Neural cell (in vitro differentiated cells): ENCODE measurements at regions not wholly inside any gene's neighbourhood (a gene's known extent, or its start where the extent isn't known, plus 50 kb on each side); places are given as distances from the start of the nearest gene placed in this dataset.

Experiments used
- H2AFZ ChIP-seq: fragments of 200-600, 300-800 bp; sonication (generic), shearing (Covaris generic); 2 replicates; pipeline ENCODE4 v1.6.0; 2014; ENCODE audit warnings: low read depth, mild to moderate bottlenecking, antibody characterized with exemption, low read length, moderate library complexity
- H3F3A ChIP-seq: fragments of 200-600 bp; shearing (Covaris generic); 2 replicates; pipeline ENCODE4 v1.6.1; 2016; ENCODE audit warnings: mild to moderate bottlenecking, moderate library complexity, mixed read lengths, antibody characterized with exemption, low read length; ENCODE audit not compliant: insufficient read depth, poor library complexity, severe bottlenecking
- H3K27ac ChIP-seq: fragments of 200-600, 300-800 bp; sonication (generic), shearing (Covaris generic); 2 replicates; pipeline ENCODE4 v1.5.1; 2014; ENCODE audit warnings: mild to moderate bottlenecking, low read length, moderate library complexity
- H3K27me3 ChIP-seq: fragments of 300-800, 200-600 bp; sonication (generic), shearing (Covaris generic); 2 replicates; pipeline ENCODE4 v1.6.0; 2014; ENCODE audit warnings: mild to moderate bottlenecking, low read depth, low read length, moderate library complexity; ENCODE audit not compliant: insufficient read depth
- H3K36me3 ChIP-seq: fragments of 300-800, 200-600 bp; sonication (generic), shearing (Covaris generic); 2 replicates; pipeline ENCODE4 v1.5.1; 2014; ENCODE audit warnings: mild to moderate bottlenecking, antibody characterized with exemption, low read length, moderate library complexity; ENCODE audit not compliant: insufficient read depth
- H3K4me2 ChIP-seq: fragments of 300-800, 200-600 bp; sonication (generic), shearing (Covaris generic); 2 replicates; pipeline ENCODE4 v1.6.0; 2014; ENCODE audit warnings: mild to moderate bottlenecking, low read length
- H3K4me3 ChIP-seq: fragments of 300-800, 200-600 bp; sonication (generic), shearing (Covaris generic); 2 replicates; pipeline ENCODE4 v1.5.1; 2014; ENCODE audit warnings: mild to moderate bottlenecking, low read length, moderate library complexity
- H3K79me2 ChIP-seq: fragments of 200-600 bp; shearing (Covaris generic); replicated peaks from 2 replicates; pipeline ENCODE4 v1.6.0; 2014; ENCODE audit warnings: mild to moderate bottlenecking, low read length, moderate library complexity; ENCODE audit not compliant: insufficient read depth
- H3K9ac ChIP-seq: fragments of 300-800, 200-600 bp; sonication (generic), shearing (Covaris generic); 2 replicates; pipeline ENCODE4 v1.6.1; 2016; ENCODE audit warnings: mild to moderate bottlenecking, low read length, mixed read lengths
- H3K9me2 ChIP-seq: fragments of 200-600 bp; shearing (Covaris generic); 2 replicates; pipeline ENCODE4 v1.6.1; 2016; ENCODE audit warnings: mild to moderate bottlenecking, low read length, mixed read lengths; ENCODE audit not compliant: insufficient read depth
- H3K9me3 ChIP-seq: fragments of 200-600, 300-800 bp; sonication (generic), shearing (Covaris generic); 2 replicates; pipeline ENCODE4 v1.6.1; 2016; ENCODE audit warnings: mild to moderate bottlenecking, mixed run types, low read length, moderate library complexity, mixed read lengths
- H4K20me1 ChIP-seq: fragments of 200-600 bp; shearing (Covaris generic); 2 replicates; pipeline ENCODE4 v1.6.1; 2016; ENCODE audit warnings: mild to moderate bottlenecking, mixed run types; ENCODE audit not compliant: insufficient read depth
- EP300 ChIP-seq: fragments of 450-650 bp; conservative IDR thresholded peaks from 2 replicates; pipeline ENCODE4 v1.6.1; 2014; ENCODE audit warnings: antibody characterized with exemption, mild to moderate bottlenecking, moderate library complexity; ENCODE audit not compliant: poor library complexity, severe bottlenecking
- EZH2 ChIP-seq: fragments of 200-600, 300-800 bp; shearing (Covaris generic), sonication (generic); IDR thresholded peaks from 2 replicates; pipeline ENCODE4 v1.6.1; 2014; ENCODE audit warnings: antibody characterized with exemption, low read length, borderline replicate concordance, mild to moderate bottlenecking; ENCODE audit not compliant: insufficient read depth, poor library complexity, severe bottlenecking
- MXI1 ChIP-seq: fragments of 450-650 bp; conservative IDR thresholded peaks from 2 replicates; pipeline ENCODE4 v1.6.1; 2014; ENCODE audit warnings: antibody characterized with exemption, mild to moderate bottlenecking; ENCODE audit not compliant: poor library complexity, severe bottlenecking
- POLR2AphosphoS5 ChIP-seq: IDR thresholded peaks from 2 replicates; pipeline ENCODE4 v1.6.1; 2012
- RAD21 ChIP-seq: fragments of 450-650 bp; conservative IDR thresholded peaks from 2 replicates; pipeline ENCODE4 v1.6.1; 2014; ENCODE audit warnings: antibody characterized with exemption, mild to moderate bottlenecking, moderate library complexity
- SMC3 ChIP-seq: fragments of 450-650 bp; conservative IDR thresholded peaks from 2 replicates; pipeline ENCODE4 v1.6.1; 2014; ENCODE audit warnings: antibody characterized with exemption, mild to moderate bottlenecking, moderate library complexity; ENCODE audit not compliant: poor library complexity
- TAF1 ChIP-seq: IDR thresholded peaks from 2 replicates; pipeline ENCODE4 v1.6.1; 2012; ENCODE audit warnings: low read depth
- TF ChIP-seq, protein P1 (sequence below): fragments of 450-650 bp; IDR thresholded peaks from 2 replicates; pipeline ENCODE4 v1.5.1; 2014; ENCODE audit warnings: antibody characterized with exemption, mild to moderate bottlenecking, moderate library complexity; ENCODE audit not compliant: poor library complexity, severe bottlenecking
- TF ChIP-seq, protein P2 (sequence below): IDR thresholded peaks from 2 replicates; pipeline ENCODE4 v1.6.1; 2012; ENCODE audit warnings: borderline replicate concordance

GRCh38 chr2:74065456-74065855, 80.7 kb downstream of the TET3 start:
- H3K9me2 ChIP-seq: no peaks in the 10 kb centered on the region
- H4K20me1 ChIP-seq: no peaks in the 10 kb centered on the region
- no peaks in the 10 kb centered on the region for H3F3A ChIP-seq
- H3K36me3 ChIP-seq: no peaks in the 10 kb centered on the region
- H3K9ac ChIP-seq: no peak overlapping the region
- H3K27ac ChIP-seq: no peak overlapping the region
- H3K79me2 ChIP-seq: peaks cover 54% of the 10 kb centered on the region
- H2AFZ ChIP-seq: no peak overlapping the region
- TF ChIP-seq MXI1: no peak
- TF ChIP-seq SMC3: no peak
- no peak for TF ChIP-seq POLR2AphosphoS5
- TF ChIP-seq EP300: no peak
- TF ChIP-seq RAD21: no peak
- TF ChIP-seq, protein P1, sequence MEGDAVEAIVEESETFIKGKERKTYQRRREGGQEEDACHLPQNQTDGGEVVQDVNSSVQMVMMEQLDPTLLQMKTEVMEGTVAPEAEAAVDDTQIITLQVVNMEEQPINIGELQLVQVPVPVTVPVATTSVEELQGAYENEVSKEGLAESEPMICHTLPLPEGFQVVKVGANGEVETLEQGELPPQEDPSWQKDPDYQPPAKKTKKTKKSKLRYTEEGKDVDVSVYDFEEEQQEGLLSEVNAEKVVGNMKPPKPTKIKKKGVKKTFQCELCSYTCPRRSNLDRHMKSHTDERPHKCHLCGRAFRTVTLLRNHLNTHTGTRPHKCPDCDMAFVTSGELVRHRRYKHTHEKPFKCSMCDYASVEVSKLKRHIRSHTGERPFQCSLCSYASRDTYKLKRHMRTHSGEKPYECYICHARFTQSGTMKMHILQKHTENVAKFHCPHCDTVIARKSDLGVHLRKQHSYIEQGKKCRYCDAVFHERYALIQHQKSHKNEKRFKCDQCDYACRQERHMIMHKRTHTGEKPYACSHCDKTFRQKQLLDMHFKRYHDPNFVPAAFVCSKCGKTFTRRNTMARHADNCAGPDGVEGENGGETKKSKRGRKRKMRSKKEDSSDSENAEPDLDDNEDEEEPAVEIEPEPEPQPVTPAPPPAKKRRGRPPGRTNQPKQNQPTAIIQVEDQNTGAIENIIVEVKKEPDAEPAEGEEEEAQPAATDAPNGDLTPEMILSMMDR: no peak
- no peak for TF ChIP-seq EZH2
- TF ChIP-seq, protein P2, sequence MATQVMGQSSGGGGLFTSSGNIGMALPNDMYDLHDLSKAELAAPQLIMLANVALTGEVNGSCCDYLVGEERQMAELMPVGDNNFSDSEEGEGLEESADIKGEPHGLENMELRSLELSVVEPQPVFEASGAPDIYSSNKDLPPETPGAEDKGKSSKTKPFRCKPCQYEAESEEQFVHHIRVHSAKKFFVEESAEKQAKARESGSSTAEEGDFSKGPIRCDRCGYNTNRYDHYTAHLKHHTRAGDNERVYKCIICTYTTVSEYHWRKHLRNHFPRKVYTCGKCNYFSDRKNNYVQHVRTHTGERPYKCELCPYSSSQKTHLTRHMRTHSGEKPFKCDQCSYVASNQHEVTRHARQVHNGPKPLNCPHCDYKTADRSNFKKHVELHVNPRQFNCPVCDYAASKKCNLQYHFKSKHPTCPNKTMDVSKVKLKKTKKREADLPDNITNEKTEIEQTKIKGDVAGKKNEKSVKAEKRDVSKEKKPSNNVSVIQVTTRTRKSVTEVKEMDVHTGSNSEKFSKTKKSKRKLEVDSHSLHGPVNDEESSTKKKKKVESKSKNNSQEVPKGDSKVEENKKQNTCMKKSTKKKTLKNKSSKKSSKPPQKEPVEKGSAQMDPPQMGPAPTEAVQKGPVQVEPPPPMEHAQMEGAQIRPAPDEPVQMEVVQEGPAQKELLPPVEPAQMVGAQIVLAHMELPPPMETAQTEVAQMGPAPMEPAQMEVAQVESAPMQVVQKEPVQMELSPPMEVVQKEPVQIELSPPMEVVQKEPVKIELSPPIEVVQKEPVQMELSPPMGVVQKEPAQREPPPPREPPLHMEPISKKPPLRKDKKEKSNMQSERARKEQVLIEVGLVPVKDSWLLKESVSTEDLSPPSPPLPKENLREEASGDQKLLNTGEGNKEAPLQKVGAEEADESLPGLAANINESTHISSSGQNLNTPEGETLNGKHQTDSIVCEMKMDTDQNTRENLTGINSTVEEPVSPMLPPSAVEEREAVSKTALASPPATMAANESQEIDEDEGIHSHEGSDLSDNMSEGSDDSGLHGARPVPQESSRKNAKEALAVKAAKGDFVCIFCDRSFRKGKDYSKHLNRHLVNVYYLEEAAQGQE: no peak
- no peak for TF ChIP-seq TAF1
- no peaks in the 10 kb centered on the region for H3K9me3 ChIP-seq
- no peak overlapping the region for H3K4me3 ChIP-seq
- no peak overlapping the region for H3K4me2 ChIP-seq
- H3K27me3 ChIP-seq: no peaks in the 10 kb centered on the region

DNA sequence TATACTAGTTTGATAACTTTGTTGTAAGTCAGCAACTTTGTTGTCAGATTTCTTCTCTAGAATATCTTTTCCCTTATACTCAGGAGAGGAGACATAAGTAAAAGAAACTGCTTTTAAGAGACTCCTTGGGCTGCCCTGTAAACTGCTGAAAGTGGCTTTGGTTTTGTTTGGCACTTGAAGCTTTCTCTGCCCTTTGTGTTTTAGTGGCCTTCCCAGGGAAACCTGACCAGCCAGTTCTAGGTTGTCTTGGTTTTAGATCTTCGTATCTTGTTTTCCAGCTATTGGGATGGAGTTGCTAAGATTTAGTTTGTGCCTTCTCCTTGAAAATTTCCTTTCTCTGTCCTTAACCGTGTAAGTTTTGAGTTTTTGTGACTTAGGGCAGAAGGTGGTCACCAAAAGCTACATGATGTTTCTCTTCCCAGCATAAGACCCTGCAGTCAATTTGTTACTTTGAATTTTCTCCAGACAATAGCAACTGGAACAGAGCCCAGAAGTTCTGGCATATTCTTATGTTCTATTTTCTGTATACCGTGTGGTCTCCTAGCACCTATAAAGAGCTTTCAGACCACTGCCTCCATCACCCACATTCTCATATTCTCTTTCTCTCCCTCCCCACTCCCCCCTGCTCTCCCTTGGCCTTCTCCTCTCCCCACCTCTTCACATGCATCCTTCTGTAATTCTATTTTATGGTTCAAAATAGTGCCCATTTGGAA, 81.1 kb downstream of the BOLA3 start:
- no peak overlapping the region for H2AFZ ChIP-seq
- H3K4me3 ChIP-seq: no peak overlapping the region
- no peaks in the 10 kb centered on the region for H3F3A ChIP-seq
- H3K79me2 ChIP-seq: peaks cover 54% of the 10 kb centered on the region
- no peaks in the 10 kb centered on the region for H3K36me3 ChIP-seq
- no peaks in the 10 kb centered on the region for H3K27me3 ChIP-seq
- H3K9me2 ChIP-seq: no peaks in the 10 kb centered on the region
- no peaks in the 10 kb centered on the region for H3K9me3 ChIP-seq
- no peaks in the 10 kb centered on the region for H4K20me1 ChIP-seq
- TF ChIP-seq MXI1 (no peak), POLR2AphosphoS5 (no peak), SMC3 (no peak), TAF1 (no peak), EZH2 (no peak), RAD21 (no peak), EP300 (no peak)
- TF ChIP-seq, protein P2: no peak
- TF ChIP-seq, protein P1: no peak
- H3K4me2 ChIP-seq: no peak overlapping the region
- H3K9ac ChIP-seq: no peak overlapping the region
- H3K27ac ChIP-seq: no peak overlapping the region
